GM19452 (cell line): ENCODE measurements at regions not wholly inside any gene's neighbourhood (a gene's known extent, or its start where the extent isn't known, plus 50 kb on each side); places are given as distances from the start of the nearest gene placed in this dataset.

Experiments
- ATAC-seq: cut with Tn5 transposase; IDR thresholded peaks from one replicate; pipeline ENCODE4 v1.9.1; 2021; ENCODE audit not compliant: unreplicated experiment

GRCh38 chr7:33661430-33662160 lies 243.7 kb upstream of the BMPER start:
- no peak for ATAC-seq

- ATAC-seq = no peak
Observed at GRCh38 chr7:33666531-33666930, 238.8 kb upstream of the BMPER start.

- no peak for ATAC-seq
Observed at GRCh38 chr7:33667196-33667595, 238.1 kb upstream of the BMPER start.

GRCh38 chr7:33669251-33669670 lies 236.1 kb upstream of the BMPER start:
- ATAC-seq = no peak

GRCh38 chr7:33671531-33672262 lies 233.6 kb upstream of the BMPER start:
- ATAC-seq = peak; percentile 62

- no peak for ATAC-seq
Observed at GRCh38 chr7:33673029-33673700, 232.2 kb upstream of the BMPER start.

- ATAC-seq = no peak
Observed at GRCh38 chr7:33674804-33675411, 230.4 kb upstream of the BMPER start.

GRCh38 chr7:33677556-33677955 lies 227.8 kb upstream of the BMPER start:
- no peak for ATAC-seq

- no peak for ATAC-seq
Observed at GRCh38 chr7:33678569-33679335, 226.6 kb upstream of the BMPER start.

GRCh38 chr7:33680682-33681081 lies 224.7 kb upstream of the BMPER start:
- no peak for ATAC-seq

- no peak for ATAC-seq
Observed at GRCh38 chr7:33685503-33685902, 219.8 kb upstream of the BMPER start.

- ATAC-seq = no peak
Observed at GRCh38 chr7:33685981-33686683, 219.2 kb upstream of the BMPER start.

GRCh38 chr7:33687625-33688024 lies 217.7 kb upstream of the BMPER start:
- no peak for ATAC-seq

- ATAC-seq = no peak
Observed at GRCh38 chr7:33691180-33691579, 214.2 kb upstream of the BMPER start.

- ATAC-seq = no peak
Observed at GRCh38 chr7:33692956-33693355, 212.4 kb upstream of the BMPER start.

- ATAC-seq = no peak
Observed at GRCh38 chr7:33694006-33694405, 211.3 kb upstream of the BMPER start.

- no peak for ATAC-seq
Observed at GRCh38 chr7:33697616-33698015, 207.7 kb upstream of the BMPER start.

- ATAC-seq = no peak
Observed at GRCh38 chr7:33698041-33698440, 207.3 kb upstream of the BMPER start.

- no peak for ATAC-seq
Observed at GRCh38 chr7:33698692-33699128, 206.6 kb upstream of the BMPER start.
